Ishikawa (cell line): ENCODE measurements at regions not wholly inside any gene's neighbourhood (a gene's known extent, or its start where the extent isn't known, plus 50 kb on each side); places are given as distances from the start of the nearest gene placed in this dataset.

ENCODE experiments used
- CEBPB ChIP-seq: IDR thresholded peaks from 2 replicates; pipeline ENCODE4 v1.6.1; 2012
- CREB1 ChIP-seq: IDR thresholded peaks from 2 replicates; pipeline ENCODE4 v1.6.1; 2012; ENCODE audit warnings: low read depth
- EGR1 ChIP-seq: IDR thresholded peaks from 2 replicates; pipeline ENCODE4 v1.6.1; 2012
- EP300 ChIP-seq: IDR thresholded peaks from 2 replicates; pipeline ENCODE4 v1.6.1; 2012; ENCODE audit warnings: borderline replicate concordance
- FOXM1 ChIP-seq: IDR thresholded peaks from 2 replicates; pipeline ENCODE4 v1.6.1; 2012; ENCODE audit warnings: low read depth, borderline replicate concordance
- MAX ChIP-seq: IDR thresholded peaks from 2 replicates; pipeline ENCODE4 v1.6.1; 2012
- NFIC ChIP-seq: IDR thresholded peaks from 2 replicates; pipeline ENCODE4 v1.6.1; 2012
- RAD21 ChIP-seq: IDR thresholded peaks from 2 replicates; pipeline ENCODE4 v1.6.1; 2012; ENCODE audit warnings: low read depth
- REST ChIP-seq: IDR thresholded peaks from 2 replicates; pipeline ENCODE4 v1.6.1; 2012; ENCODE audit warnings: low read depth, mild to moderate bottlenecking
- TAF1 ChIP-seq: IDR thresholded peaks from 2 replicates; pipeline ENCODE4 v1.6.1; 2012; ENCODE audit warnings: low read depth, mild to moderate bottlenecking
- TCF12 ChIP-seq: IDR thresholded peaks from 2 replicates; pipeline ENCODE4 v1.6.1; 2012; ENCODE audit warnings: low read depth
- TEAD4 ChIP-seq: IDR thresholded peaks from 2 replicates; pipeline ENCODE4 v1.6.1; 2012
- USF1 ChIP-seq: IDR thresholded peaks from 2 replicates; pipeline ENCODE4 v1.6.1; 2012
- YY1 ChIP-seq: IDR thresholded peaks from 2 replicates; pipeline ENCODE4 v1.6.1; 2012; ENCODE audit warnings: low read depth
- ZBTB7A ChIP-seq: IDR thresholded peaks from 2 replicates; pipeline ENCODE4 v1.6.1; 2012; ENCODE audit warnings: low read depth

- no peak for TF ChIP-seq TCF12
- no peak for TF ChIP-seq CEBPB
- no peak for TF ChIP-seq TAF1
- TF ChIP-seq RAD21 = no peak
- no peak for TF ChIP-seq USF1
- no peak for TF ChIP-seq EGR1
- no peak for TF ChIP-seq TEAD4
- TF ChIP-seq NFIC = no peak
- no peak for TF ChIP-seq YY1
- TF ChIP-seq ZBTB7A = no peak
- no peak for TF ChIP-seq REST
- no peak for TF ChIP-seq EP300
- no peak for TF ChIP-seq CREB1
- no peak for TF ChIP-seq FOXM1
- TF ChIP-seq MAX = no peak
Observed at GRCh38 chr14:71438684-71439083, 493.5 kb upstream of the RGS6 start.

- TF ChIP-seq REST = no peak
- no peak for TF ChIP-seq MAX
- TF ChIP-seq ZBTB7A = no peak
- TF ChIP-seq TAF1 = no peak
- no peak for TF ChIP-seq FOXM1
Observed at GRCh38 chr14:71441126-71441525, 491.1 kb upstream of the RGS6 start.

- TF ChIP-seq CEBPB (no peak), EP300 (no peak), TAF1 (no peak)
Observed at GRCh38 chr14:71444030-71444822, 488.0 kb upstream of the RGS6 start.

GRCh38 chr14:71448431-71449315 is 483.6 kb upstream of the RGS6 start:
- TF ChIP-seq EGR1 = no peak

GRCh38 chr14:71449316-71450055 is 482.7 kb upstream of the RGS6 start:
- TF ChIP-seq EP300 (no peak), NFIC (no peak)

- TF ChIP-seq TEAD4 (no peak), MAX (no peak), REST (no peak), CEBPB (no peak), RAD21 (no peak), TCF12 (no peak), USF1 (no peak), CREB1 (no peak), NFIC (no peak)
Observed at GRCh38 chr14:71451501-71451900, 480.7 kb upstream of the RGS6 start.
